PC-3 (cell line): ENCODE measurements at regions not wholly inside any gene's neighbourhood (a gene's known extent, or its start where the extent isn't known, plus 50 kb on each side); places are given as distances from the start of the nearest gene placed in this dataset.

Source experiments
- ATAC-seq: fragments of 200-7000 bp; cut with Tn5 transposase; 2 replicates; pipeline ENCODE4 v1.9.1; 2020; ENCODE audit warnings: mild to moderate bottlenecking, moderate library complexity
- BruUV-seq: library from RNA; stranded (reverse); fragments of 400-500 nt; replicated peaks from 2 replicates; lab custom pipeline; 2021; lab: Mats Ljungman, UMichigan
- CTCF ChIA-PET: fragments of 300-600 bp; sonication (Branson Sonifier 250); formaldehyde crosslinking; loops from one replicate; lab custom pipeline; 2022; ENCODE audit warnings: antibody characterized with exemption; lab: Charles Lee
- POLR2A ChIA-PET: fragments of 300-600 bp; sonication (Branson Sonifier 250); formaldehyde crosslinking; loops from one replicate; lab custom pipeline; 2022; ENCODE audit warnings: antibody characterized with exemption; ENCODE audit not compliant: unreplicated experiment; lab: Charles Lee
- DNase-seq: peaks from one replicate; pipeline ENCODE4 v3.0.0-alpha.2; 2015
- H2AFZ ChIP-seq: fragments of 300-600 bp; sonication (generic); 2 replicates; pipeline ENCODE4 v1.6.0; 2016; ENCODE audit warnings: antibody characterized with exemption, low read length
- H3F3A ChIP-seq: fragments of 300-600 bp; sonication (generic); one replicate; pipeline ENCODE4 v1.6.0; 2017; ENCODE audit warnings: antibody characterized with exemption, low read length, control low read depth, mild to moderate bottlenecking; ENCODE audit not compliant: unreplicated experiment
- H3K27ac ChIP-seq: fragments of 300-600 bp; sonication (generic); 2 replicates; pipeline ENCODE4 v1.5.1; 2016; ENCODE audit warnings: mild to moderate bottlenecking, low read length
- H3K27me3 ChIP-seq: fragments of 300-600 bp; sonication (generic); 2 replicates; pipeline ENCODE4 v1.6.1; 2016; ENCODE audit warnings: low read length, mixed read lengths
- H3K36me3 ChIP-seq: fragments of 300-600 bp; sonication (generic); 2 replicates; pipeline ENCODE4 v1.6.1; 2016; ENCODE audit warnings: low read depth, mixed run types, low read length, mixed read lengths
- H3K4me1 ChIP-seq: fragments of 300-600 bp; sonication (generic); 2 replicates; pipeline ENCODE4 v1.5.1; 2016; ENCODE audit warnings: low read length; ENCODE audit not compliant: insufficient read depth
- H3K4me2 ChIP-seq: fragments of 300-600 bp; sonication (generic); 2 replicates; pipeline ENCODE4 v1.6.0; 2016; ENCODE audit warnings: low read length
- H3K4me3 ChIP-seq: fragments of 300-600 bp; sonication (generic); 2 replicates; pipeline ENCODE4 v1.5.1; 2016; ENCODE audit warnings: mild to moderate bottlenecking, low read length, mixed read lengths
- H3K79me2 ChIP-seq: fragments of 300-600 bp; sonication (generic); 2 replicates; pipeline ENCODE4 v1.6.1; 2017; ENCODE audit warnings: low read length, mixed read lengths
- H3K9ac ChIP-seq: fragments of 300-600 bp; sonication (generic); 2 replicates; pipeline ENCODE4 v1.6.0; 2016; ENCODE audit warnings: mild to moderate bottlenecking, low read length
- H3K9me2 ChIP-seq: fragments of 300-600 bp; sonication (generic); replicated peaks from 2 replicates; pipeline ENCODE4 v1.6.1; 2016; ENCODE audit warnings: mixed run types, low read length, mixed read lengths
- H3K9me3 ChIP-seq: fragments of 300-600 bp; sonication (generic); 2 replicates; pipeline ENCODE4 v1.6.1; 2016; ENCODE audit warnings: low read length, mixed read lengths
- H4K20me1 ChIP-seq: fragments of 300-600 bp; sonication (generic); 2 replicates; pipeline ENCODE4 v1.6.1; 2016; ENCODE audit warnings: low read length, mixed read lengths
- CTCF ChIP-seq: fragments of 300-600 bp; sonication (generic); conservative IDR thresholded peaks from 2 replicates; pipeline ENCODE4 v1.5.1; 2017; ENCODE audit warnings: antibody characterized with exemption, low read depth, mild to moderate bottlenecking, low read length
- EZH2 ChIP-seq: fragments of 300-600 bp; sonication (generic); IDR thresholded peaks from one replicate; pipeline ENCODE4 v1.6.1; 2017; ENCODE audit warnings: antibody characterized with exemption, mild to moderate bottlenecking, low read length; ENCODE audit not compliant: unreplicated experiment
- EZH2phosphoT487 ChIP-seq: fragments of 300-600 bp; sonication (generic); IDR thresholded peaks from 2 replicates; pipeline ENCODE4 v1.6.1; 2018; ENCODE audit warnings: mild to moderate bottlenecking, antibody characterized with exemption, low read length, borderline replicate concordance
- intact Hi-C: fragments of 100-400 bp; cut with micrococcal nuclease; formaldehyde crosslinking; loops from 2 replicates; pipeline ENCODE4 v1.9.0; 2023

- no peak for TF ChIP-seq EZH2
- TF ChIP-seq CTCF: no peak
- no peak for TF ChIP-seq EZH2phosphoT487
- Histone ChIP-seq H2AFZ (no peak overlapping the region), H3K27ac (no peak overlapping the region), H3K4me2 (no peak overlapping the region), H3K9ac (no peak overlapping the region), H3K27me3 (peaks cover 56% of the 10 kb centered on the region), H3K79me2 (no peaks in the 10 kb centered on the region), H4K20me1 (no peaks in the 10 kb centered on the region), H3F3A (no peaks in the 10 kb centered on the region), H3K36me3 (no peaks in the 10 kb centered on the region), H3K9me2 (no peaks in the 10 kb centered on the region), H3K4me1 (no peaks in the 10 kb centered on the region), H3K9me3 (0 out of 2 replicates have a peak, but pooled peaks cover 5% of the 10 kb centered on the region), H3K4me3 (no peak overlapping the region)
- BruUV-seq: no TSS peak
- intact Hi-C loops: no loop called here
- ChIA-PET CTCF (no interaction called here), POLR2A (no interaction called here)
- ATAC-seq: no peak
- DNase-seq: no peak
These were observed 321.8 kb upstream of the ADCY2 start for GRCh38 chr5:7074176-7074575.

GRCh38 chr5:7075470-7075869 is 320.5 kb upstream of the ADCY2 start:
- Histone ChIP-seq H2AFZ (no peak overlapping the region), H3K4me3 (no peak overlapping the region), H3K36me3 (no peaks in the 10 kb centered on the region), H3K9me2 (no peaks in the 10 kb centered on the region), H4K20me1 (no peaks in the 10 kb centered on the region), H3K9me3 (no peaks in the 10 kb centered on the region), H3K79me2 (no peaks in the 10 kb centered on the region), H3K4me2 (no peak overlapping the region), H3K9ac (no peak overlapping the region), H3K27me3 (peaks cover 53% of the 10 kb centered on the region), H3K4me1 (no peaks in the 10 kb centered on the region), H3F3A (no peaks in the 10 kb centered on the region), H3K27ac (no peak overlapping the region)
- intact Hi-C loops: no loop called here
- ChIA-PET POLR2A (no interaction called here), CTCF (no interaction called here)
- ATAC-seq (no peak), DNase-seq (no peak)
- BruUV-seq: no TSS peak
- TF ChIP-seq CTCF: no peak
- TF ChIP-seq EZH2phosphoT487: no peak
- no peak for TF ChIP-seq EZH2

GRCh38 chr5:7078101-7078500 is 317.8 kb upstream of the ADCY2 start:
- Histone ChIP-seq H3K4me1 (no peaks in the 10 kb centered on the region), H3K79me2 (no peaks in the 10 kb centered on the region), H2AFZ (no peak overlapping the region), H3K27me3 (peaks cover 52% of the 10 kb centered on the region), H3K9ac (no peak overlapping the region), H3K4me3 (no peak overlapping the region), H3K9me2 (no peaks in the 10 kb centered on the region), H3F3A (no peaks in the 10 kb centered on the region), H3K36me3 (no peaks in the 10 kb centered on the region), H3K4me2 (no peak overlapping the region), H3K9me3 (no peaks in the 10 kb centered on the region), H3K27ac (no peak overlapping the region), H4K20me1 (no peaks in the 10 kb centered on the region)
- ChIA-PET CTCF (no interaction called here), POLR2A (no interaction called here)
- ATAC-seq (no peak), DNase-seq (no peak)
- intact Hi-C loops: no loop called here
- no TSS peak for BruUV-seq
- TF ChIP-seq EZH2: no peak
- no peak for TF ChIP-seq CTCF
- TF ChIP-seq EZH2phosphoT487: no peak
